ENCODE measurements at regions not wholly inside any gene's neighbourhood (a gene's known extent, or its start where the extent isn't known, plus 50 kb on each side); places are given as distances from the start of the nearest gene placed in this dataset.
"Not testable (repeated sequence)": the region's sequence is repeated elsewhere in the genome, so short reads cannot be mapped to it uniquely, and the experiment has no call there.

GRCh38 chr1:30134466-30135217 lies 588.7 kb downstream of the MATN1 start:
- no peak for TF ChIP-seq CTCF (conservative IDR thresholded peaks at IDR 0.05; ENCODE audit: low read depth, low read length)
- no peak overlapping the region for H3K4me3 ChIP-seq (ENCODE audit: low read depth, low read length)
- DNase-seq (ENCODE audit: low read depth), result no peak

- DNase-seq (ENCODE audit: low read depth), result no peak
- TF ChIP-seq CTCF (conservative IDR thresholded peaks at IDR 0.05; ENCODE audit: low read depth, low read length), result no peak
Measured at GRCh38 chr1:30133414-30134055, 589.9 kb downstream of the MATN1 start.

GRCh38 chr1:30132602-30133286 lies 590.6 kb downstream of the MATN1 start:
- no peak for DNase-seq (ENCODE audit: low read depth)
- no peak overlapping the region for H3K4me3 ChIP-seq (ENCODE audit: low read depth, low read length)
- no peak for TF ChIP-seq CTCF (conservative IDR thresholded peaks at IDR 0.05; ENCODE audit: low read depth, low read length)

More at GRCh38 chr1:30133414-30134055, 589.9 kb downstream of the MATN1 start:
- no peak overlapping the region for H3K4me3 ChIP-seq (ENCODE audit: low read depth, low read length)

GRCh38 chr1:30130566-30130965 lies 592.8 kb downstream of the MATN1 start:
- not testable (repeated sequence) for DNase-seq (ENCODE audit: low read depth); H3K4me3 ChIP-seq (ENCODE audit: low read depth, low read length)

- no peak for DNase-seq (ENCODE audit: low read depth)
- TF ChIP-seq CTCF (conservative IDR thresholded peaks at IDR 0.05; ENCODE audit: low read depth, low read length), result no peak
- no peak overlapping the region for H3K4me3 ChIP-seq (ENCODE audit: low read depth, low read length)
Measured at GRCh38 chr1:30130099-30130498, 593.3 kb downstream of the MATN1 start.

GRCh38 chr1:30129421-30130055 lies 593.8 kb downstream of the MATN1 start:
- no peak overlapping the region for H3K4me3 ChIP-seq (ENCODE audit: low read depth, low read length)
- no peak for TF ChIP-seq CTCF (conservative IDR thresholded peaks at IDR 0.05; ENCODE audit: low read depth, low read length)
- no peak for DNase-seq (ENCODE audit: low read depth)

GRCh38 chr1:30129001-30129408 lies 594.4 kb downstream of the MATN1 start:
- DNase-seq (ENCODE audit: low read depth), result no peak
- no peak for TF ChIP-seq CTCF (conservative IDR thresholded peaks at IDR 0.05; ENCODE audit: low read depth, low read length)
- H3K4me3 ChIP-seq (ENCODE audit: low read depth, low read length), result no peak overlapping the region

All from epithelial cell of proximal tubule (primary cell).